NB4 (cell line): ENCODE measurements at regions not wholly inside any gene's neighbourhood (a gene's known extent, or its start where the extent isn't known, plus 50 kb on each side); places are given as distances from the start of the nearest gene placed in this dataset.
"Not testable (repeated sequence)": the region's sequence is repeated elsewhere in the genome, so short reads cannot be mapped to it uniquely, and the experiment has no call there.

ENCODE experiments used
- DNase-seq: peaks from one replicate; pipeline ENCODE4 v3.0.0; 2010; ENCODE audit warnings: low read depth
- H3K4me3 ChIP-seq: one replicate; pipeline ENCODE4 v1.5.1; 2011; ENCODE audit warnings: mild to moderate bottlenecking, low read depth, low read length, moderate library complexity
- CTCF ChIP-seq: IDR thresholded peaks from one replicate; pipeline ENCODE4 v1.5.1; 2012; ENCODE audit warnings: low read depth, low read length
- MAX ChIP-seq: IDR thresholded peaks from 2 replicates; pipeline ENCODE4 v1.6.1; 2011; ENCODE audit warnings: low read depth, low read length
- MYC ChIP-seq: IDR thresholded peaks from 2 replicates; pipeline ENCODE4 v1.6.1; 2011; ENCODE audit warnings: low read depth, low read length
- POLR2A ChIP-seq: IDR thresholded peaks from 2 replicates; pipeline ENCODE4 v1.6.1; 2011; ENCODE audit warnings: mild to moderate bottlenecking; ENCODE audit not compliant: insufficient read length; ENCODE audit errors: extremely low read depth

GRCh38 chrX:142327182-142327581, 122.1 kb upstream of the MAGEC2 start:
- no peak for DNase-seq
- H3K4me3 ChIP-seq, result no peak overlapping the region

GRCh38 chrX:142312591-142312990, 107.5 kb upstream of the MAGEC2 start:
- no peak for DNase-seq
- TF ChIP-seq MYC (no peak), CTCF (no peak), MAX (no peak), POLR2A (no peak)
- H3K4me3 ChIP-seq, result no peak overlapping the region

More at GRCh38 chrX:142327182-142327581, 122.1 kb upstream of the MAGEC2 start:
- TF ChIP-seq MAX (no peak), CTCF (no peak), POLR2A (no peak), MYC (no peak)

GRCh38 chrX:142299406-142299805, 94.3 kb upstream of the MAGEC2 start:
- TF ChIP-seq CTCF, result no peak
- no peak for TF ChIP-seq POLR2A
- TF ChIP-seq MYC, result no peak
- TF ChIP-seq MAX, result no peak
- DNase-seq, result no peak
- no peak overlapping the region for H3K4me3 ChIP-seq

GRCh38 chrX:142296421-142296820, 91.3 kb upstream of the MAGEC2 start:
- TF ChIP-seq POLR2A (no peak), CTCF (no peak), MAX (no peak), MYC (no peak)
- H3K4me3 ChIP-seq, result no peak overlapping the region
- no peak for DNase-seq

GRCh38 chrX:142295190-142295589, 90.1 kb upstream of the MAGEC2 start:
- TF ChIP-seq MAX, result no peak
- TF ChIP-seq MYC, result no peak
- no peak for TF ChIP-seq CTCF
- no peak for TF ChIP-seq POLR2A
- no peak overlapping the region for H3K4me3 ChIP-seq
- DNase-seq, result no peak

- H3K4me3 ChIP-seq, DNase-seq: not testable (repeated sequence)
Measured at GRCh38 chrX:142270166-142270565, 65.1 kb upstream of the MAGEC2 start.
